HG03378 (cell line): ENCODE measurements at regions not wholly inside any gene's neighbourhood (a gene's known extent, or its start where the extent isn't known, plus 50 kb on each side); places are given as distances from the start of the nearest gene placed in this dataset.
A peak's percentile ranks its signal among the peaks of the same experiment; 100 is the strongest.

Source experiments
- ATAC-seq: cut with Tn5 transposase; IDR thresholded peaks from one replicate; pipeline ENCODE4 v1.9.1; 2021; ENCODE audit warnings: mild to moderate bottlenecking, moderate library complexity; ENCODE audit not compliant: unreplicated experiment

GRCh38 chr2:189267925-189268579 is 88.5 kb upstream of the COL5A2 start:
- no peak for ATAC-seq

DNA sequence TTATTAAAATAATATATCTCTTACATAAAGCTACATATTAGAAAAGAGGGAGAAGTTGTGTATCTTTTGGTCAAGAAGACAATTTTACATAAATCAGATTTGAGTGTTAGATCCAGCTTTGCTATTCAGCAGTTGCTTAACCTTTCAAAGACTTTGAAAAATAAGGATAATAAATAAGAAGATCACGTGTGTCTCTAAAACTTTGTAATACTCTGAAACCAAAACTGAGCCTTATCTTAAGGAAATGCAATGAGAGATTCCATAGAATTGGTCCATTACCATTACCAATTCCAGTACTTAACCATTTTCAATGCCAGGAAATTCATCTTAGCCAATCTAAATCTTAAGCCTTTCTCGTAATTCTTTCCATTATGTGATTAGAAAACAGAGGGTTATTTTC is 89.2 kb upstream of the COL5A2 start:
- no peak for ATAC-seq

- ATAC-seq, result no peak
These were observed 94.2 kb upstream of the COL5A2 start for GRCh38 chr2:189273734-189274133.

DNA sequence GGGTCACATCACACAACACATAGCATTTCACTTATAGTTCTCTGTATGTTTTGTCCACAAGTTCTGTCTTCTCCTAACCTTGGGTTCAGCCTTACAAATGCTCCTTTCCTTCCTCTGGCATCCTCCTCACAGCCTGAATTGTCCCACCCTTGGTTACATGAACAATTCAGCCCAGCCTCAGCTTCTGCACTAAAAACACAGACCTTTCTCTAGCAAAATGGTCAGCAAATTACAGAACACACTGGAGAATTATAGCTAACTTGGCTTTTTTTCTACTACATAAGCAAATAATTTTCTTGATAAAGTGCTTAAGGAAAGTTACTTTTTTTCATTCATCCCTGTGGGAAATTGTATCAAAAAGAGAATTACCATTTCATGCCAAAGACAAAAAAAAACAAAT is 94.8 kb upstream of the COL5A2 start:
- ATAC-seq, result no peak

- ATAC-seq, result no peak
These were observed 96.7 kb upstream of the COL5A2 start for GRCh38 chr2:189276277-189276676.

DNA sequence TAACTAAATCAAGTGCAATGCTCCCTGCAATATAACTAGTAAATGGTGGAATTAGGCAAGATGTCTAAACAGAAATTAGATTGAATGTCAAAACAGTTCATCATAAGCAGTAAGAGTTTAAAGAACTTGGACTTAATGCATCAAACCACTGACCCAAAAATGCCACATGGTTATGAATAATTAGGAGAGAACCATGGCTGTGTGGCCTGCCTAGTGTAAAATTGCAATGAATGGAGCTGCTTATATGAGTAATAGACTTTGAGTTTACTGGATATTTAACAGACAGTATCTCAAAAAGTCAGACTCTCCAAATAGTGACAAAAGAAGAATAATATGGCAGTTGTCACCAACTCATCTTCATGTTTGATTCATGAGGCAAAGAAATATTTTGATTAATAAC is 101.6 kb upstream of the COL5A2 start:
- ATAC-seq, result no peak

- no peak for ATAC-seq
These were observed 105.8 kb upstream of the COL5A2 start for GRCh38 chr2:189285349-189285748.

GRCh38 chr2:189285962-189286645 is 106.5 kb upstream of the COL5A2 start:
- no peak for ATAC-seq

GRCh38 chr2:189287363-189287762 is 107.8 kb upstream of the COL5A2 start:
- ATAC-seq, result no peak

DNA sequence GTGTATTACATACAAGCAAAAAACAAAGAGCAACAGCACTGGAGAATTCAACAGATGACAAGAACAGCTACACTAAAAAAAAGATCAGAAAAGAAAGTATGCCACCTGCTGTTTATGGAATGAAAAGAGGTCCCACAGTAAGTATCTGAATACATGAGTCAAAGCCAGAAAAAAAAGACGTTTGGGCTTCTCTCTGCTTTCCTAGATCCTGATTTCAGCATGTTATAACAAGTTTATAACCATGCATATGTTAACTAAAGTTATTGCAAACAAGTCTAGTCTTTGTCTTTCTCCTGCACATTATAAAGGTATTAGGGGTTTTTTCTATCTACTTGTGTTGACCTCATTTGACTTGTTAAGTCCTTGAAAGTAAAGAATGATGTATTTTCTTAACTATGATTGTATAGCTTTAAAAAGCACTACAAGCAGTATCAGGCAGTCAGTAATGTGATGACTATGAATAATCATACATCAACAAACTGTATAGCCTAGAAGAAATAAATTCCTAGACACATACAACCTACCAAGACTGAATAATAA is 108.5 kb upstream of the COL5A2 start:
- ATAC-seq, result peak; percentile 91

- ATAC-seq, result no peak
These were observed 111.9 kb upstream of the COL5A2 start for GRCh38 chr2:189291460-189291859.

DNA sequence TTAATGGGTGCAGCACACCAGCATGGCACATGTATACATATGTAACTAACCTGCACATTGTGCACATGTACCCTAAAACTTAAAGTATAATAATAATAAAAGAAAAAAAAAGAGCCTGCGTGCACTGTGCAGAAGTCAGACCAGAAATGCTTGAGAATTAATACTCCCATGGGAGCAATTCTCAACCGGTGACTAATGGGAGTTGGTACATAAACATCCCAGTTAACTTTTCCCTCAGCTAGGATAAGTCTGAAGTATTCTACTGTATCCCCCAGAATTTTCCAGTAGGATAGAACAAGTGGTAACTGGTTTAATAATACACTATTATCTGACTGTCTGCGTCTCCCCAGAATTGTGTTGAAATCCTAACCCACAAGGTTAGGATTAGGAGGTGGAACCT is 113.6 kb upstream of the COL5A2 start:
- no peak for ATAC-seq

- ATAC-seq, result no peak
These were observed 117.9 kb upstream of the COL5A2 start for GRCh38 chr2:189297446-189297845.

GRCh38 chr2:189298038-189298437 is 118.5 kb upstream of the COL5A2 start:
- no peak for ATAC-seq

- no peak for ATAC-seq
These were observed 118.9 kb upstream of the COL5A2 start for GRCh38 chr2:189298481-189298880.

- ATAC-seq, result no peak
These were observed 120.4 kb upstream of the COL5A2 start for GRCh38 chr2:189299974-189300373.

DNA sequence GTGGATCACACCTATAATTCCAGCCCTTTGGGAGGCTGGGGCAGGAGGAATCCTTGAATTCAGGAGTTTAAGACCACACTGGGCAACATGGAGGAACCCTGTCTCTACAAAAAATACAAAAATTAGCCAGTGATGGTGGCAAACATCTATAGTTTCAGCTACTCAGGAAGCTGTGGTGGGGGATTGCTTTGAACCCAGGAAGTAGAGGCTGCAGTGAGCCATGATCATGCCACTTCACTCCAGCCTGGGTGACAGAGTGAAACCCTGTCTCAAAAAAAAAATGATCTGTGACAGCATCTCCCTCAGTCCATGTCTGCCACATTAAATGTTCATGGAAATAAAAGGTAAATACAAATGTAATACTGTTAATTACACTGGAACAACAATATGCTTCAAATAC is 121.4 kb upstream of the COL5A2 start:
- ATAC-seq, result no peak

DNA sequence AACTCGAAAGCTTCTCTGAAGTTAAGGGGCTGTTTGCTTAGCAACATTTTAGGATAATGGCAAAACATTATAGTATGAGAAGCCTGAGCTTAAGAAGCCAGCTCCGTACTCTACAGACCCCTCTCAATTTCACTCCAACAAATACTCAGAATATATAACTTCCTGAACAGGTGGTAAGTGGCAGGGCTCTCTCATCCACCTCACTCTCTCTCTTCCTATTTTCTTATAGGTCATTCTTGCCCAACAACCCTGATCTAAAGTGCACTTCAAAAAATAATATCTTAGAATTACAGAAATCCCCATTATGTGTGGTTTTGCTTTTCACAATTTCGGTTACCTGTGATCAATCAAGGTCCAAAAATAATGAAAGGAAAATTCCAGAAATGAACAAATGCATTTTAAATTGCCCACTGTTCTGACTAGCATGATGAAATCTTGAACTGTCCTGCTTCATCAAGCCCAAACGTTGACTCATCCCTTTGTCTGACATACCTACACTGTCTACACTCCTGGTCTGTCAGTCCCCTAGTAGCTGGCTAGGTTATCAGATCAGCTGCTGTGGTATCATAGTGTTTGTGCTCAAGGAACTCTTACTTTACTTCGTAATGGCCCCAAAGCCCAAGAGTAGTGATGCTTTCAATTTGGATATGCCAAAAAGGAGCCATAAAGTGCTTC is 122.8 kb upstream of the COL5A2 start:
- ATAC-seq, result peak; percentile 43

- no peak for ATAC-seq
These were observed 124.8 kb upstream of the COL5A2 start for GRCh38 chr2:189304360-189304759.

- no peak for ATAC-seq
These were observed 125.9 kb upstream of the COL5A2 start for GRCh38 chr2:189305291-189305943.

DNA sequence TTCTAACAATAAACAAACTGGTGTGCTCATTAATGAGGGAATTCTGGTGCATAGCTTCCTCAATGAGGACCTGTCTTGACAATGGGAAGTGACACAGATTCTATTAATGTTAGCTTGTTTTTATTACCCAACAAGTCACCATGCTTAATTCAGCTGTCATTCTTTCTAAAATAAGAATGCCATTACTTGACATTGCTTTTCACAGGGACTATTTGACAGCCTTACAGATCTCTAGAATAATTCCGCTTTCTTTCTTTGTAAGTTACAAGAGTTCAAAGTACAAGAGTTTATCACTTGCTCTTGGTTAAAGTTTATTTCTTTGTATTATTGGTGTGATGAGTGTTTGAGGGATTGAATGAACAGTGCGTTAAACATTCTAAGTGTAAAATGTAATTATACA is 127.0 kb upstream of the COL5A2 start:
- no peak for ATAC-seq
